ENCODE measurements at regions not wholly inside any gene's neighbourhood (a gene's known extent, or its start where the extent isn't known, plus 50 kb on each side); places are given as distances from the start of the nearest gene placed in this dataset.

DNA sequence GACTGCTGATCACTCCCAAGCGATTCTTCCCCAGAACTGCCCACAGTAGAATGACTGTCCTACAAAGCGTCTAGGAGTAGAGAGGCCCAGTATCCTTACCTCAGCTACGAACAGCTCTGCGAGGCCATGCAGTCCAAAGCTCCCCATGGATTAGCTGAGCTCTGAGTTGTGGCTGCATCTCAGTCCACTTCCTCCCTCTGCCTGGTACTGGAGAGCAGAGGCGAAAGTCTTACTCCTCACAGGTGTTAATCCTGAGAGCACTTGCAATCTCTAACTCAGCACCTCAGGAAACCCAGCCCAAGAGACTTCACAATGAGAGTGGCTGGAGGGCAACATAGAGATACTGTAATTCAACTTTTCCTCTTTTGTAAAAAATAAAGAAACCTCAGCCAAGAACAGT, 493.1 kb downstream of the BCAT1 start:
- H3K27ac ChIP-seq: no peak overlapping the region
- no peak for DNase-seq
- no peaks in the 10 kb centered on the region for H3K9me3 ChIP-seq
- TF ChIP-seq, protein P1, sequence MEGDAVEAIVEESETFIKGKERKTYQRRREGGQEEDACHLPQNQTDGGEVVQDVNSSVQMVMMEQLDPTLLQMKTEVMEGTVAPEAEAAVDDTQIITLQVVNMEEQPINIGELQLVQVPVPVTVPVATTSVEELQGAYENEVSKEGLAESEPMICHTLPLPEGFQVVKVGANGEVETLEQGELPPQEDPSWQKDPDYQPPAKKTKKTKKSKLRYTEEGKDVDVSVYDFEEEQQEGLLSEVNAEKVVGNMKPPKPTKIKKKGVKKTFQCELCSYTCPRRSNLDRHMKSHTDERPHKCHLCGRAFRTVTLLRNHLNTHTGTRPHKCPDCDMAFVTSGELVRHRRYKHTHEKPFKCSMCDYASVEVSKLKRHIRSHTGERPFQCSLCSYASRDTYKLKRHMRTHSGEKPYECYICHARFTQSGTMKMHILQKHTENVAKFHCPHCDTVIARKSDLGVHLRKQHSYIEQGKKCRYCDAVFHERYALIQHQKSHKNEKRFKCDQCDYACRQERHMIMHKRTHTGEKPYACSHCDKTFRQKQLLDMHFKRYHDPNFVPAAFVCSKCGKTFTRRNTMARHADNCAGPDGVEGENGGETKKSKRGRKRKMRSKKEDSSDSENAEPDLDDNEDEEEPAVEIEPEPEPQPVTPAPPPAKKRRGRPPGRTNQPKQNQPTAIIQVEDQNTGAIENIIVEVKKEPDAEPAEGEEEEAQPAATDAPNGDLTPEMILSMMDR (IDR thresholded peaks at IDR 0.05): no peak
- TF ChIP-seq POLR2A (IDR thresholded peaks at IDR 0.05): no peak
- no peaks in the 10 kb centered on the region for H3K4me1 ChIP-seq
- no peaks in the 10 kb centered on the region for H3K36me3 ChIP-seq
- H3K27me3 ChIP-seq: no peaks in the 10 kb centered on the region
- H3K4me3 ChIP-seq: no peak overlapping the region

DNA sequence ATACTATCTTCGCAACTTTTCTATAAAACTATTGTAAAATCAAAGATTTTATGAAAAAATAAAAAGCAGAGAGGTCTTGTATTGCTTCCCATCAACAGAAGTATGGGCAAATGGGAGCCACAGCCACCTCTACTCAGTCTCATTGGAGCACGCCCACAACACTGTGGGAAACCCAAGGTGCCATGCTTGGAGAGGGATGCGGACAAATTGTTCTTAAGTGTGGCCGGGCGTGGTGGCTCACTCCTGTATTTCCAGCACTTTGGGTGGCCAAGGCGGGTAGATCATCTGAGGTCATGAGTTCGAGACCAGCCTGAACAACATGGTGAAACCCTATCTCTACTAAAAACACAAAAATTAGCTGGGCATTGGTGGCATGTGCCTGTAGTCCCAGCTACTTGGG, 498.2 kb upstream of the SOX5 start:
- no peak for DNase-seq
- Histone ChIP-seq H3K27ac (no peak overlapping the region), H3K27me3 (no peaks in the 10 kb centered on the region), H3K4me3 (no peak overlapping the region), H3K4me1 (no peaks in the 10 kb centered on the region), H3K36me3 (no peaks in the 10 kb centered on the region), H3K9me3 (no peaks in the 10 kb centered on the region)
- TF ChIP-seq POLR2A (IDR thresholded peaks at IDR 0.05): no peak
- TF ChIP-seq, protein P1 (IDR thresholded peaks at IDR 0.05): no peak

DNA sequence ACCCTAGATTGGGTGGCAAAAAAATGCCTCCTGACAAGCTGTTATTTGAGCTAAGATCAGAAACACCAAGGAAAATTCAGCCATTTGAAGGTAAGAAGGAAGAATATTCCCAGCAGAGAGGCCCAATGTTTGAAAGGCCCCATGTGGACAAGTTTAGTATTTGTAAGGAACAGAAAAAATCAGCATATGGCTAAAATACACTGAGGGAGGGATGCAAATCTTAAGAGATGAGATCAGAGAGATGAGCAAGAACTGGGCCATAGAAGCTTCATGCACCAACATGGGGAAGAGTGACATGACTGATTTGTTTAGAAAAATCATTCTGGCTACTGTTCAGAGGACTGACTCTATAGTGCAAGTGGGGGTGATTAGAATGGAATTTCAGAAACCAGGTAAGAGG, 496.8 kb upstream of the SOX5 start:
- no peak overlapping the region for H3K27ac ChIP-seq
- H3K4me1 ChIP-seq: no peaks in the 10 kb centered on the region
- H3K36me3 ChIP-seq: no peaks in the 10 kb centered on the region
- H3K27me3 ChIP-seq: no peaks in the 10 kb centered on the region
- no peaks in the 10 kb centered on the region for H3K9me3 ChIP-seq
- no peak overlapping the region for H3K4me3 ChIP-seq
- TF ChIP-seq POLR2A (IDR thresholded peaks at IDR 0.05): no peak
- TF ChIP-seq, protein P1 (IDR thresholded peaks at IDR 0.05): no peak
- no peak for DNase-seq

DNA sequence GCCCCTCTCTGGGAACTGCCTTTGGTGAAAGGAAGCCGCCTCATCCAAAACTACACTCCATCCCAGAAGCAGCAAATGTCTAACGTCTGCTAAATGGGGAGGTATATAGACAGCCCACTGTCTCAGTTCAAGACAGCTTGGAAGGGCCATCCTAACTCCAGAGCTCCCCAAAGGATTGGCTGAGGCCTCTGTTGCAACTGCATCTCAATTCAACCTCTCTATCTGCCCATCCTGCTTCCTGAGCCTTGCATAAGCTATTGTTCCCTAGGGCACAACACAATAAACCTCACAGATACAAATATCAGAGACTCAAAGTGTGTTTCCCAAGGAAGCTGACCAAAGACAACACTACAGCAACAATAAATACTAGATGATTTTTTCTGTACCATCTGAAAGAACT, 495.2 kb upstream of the SOX5 start:
- H3K4me1 ChIP-seq: no peaks in the 10 kb centered on the region
- no peak for DNase-seq
- H3K27ac ChIP-seq: no peak overlapping the region
- no peaks in the 10 kb centered on the region for H3K9me3 ChIP-seq
- TF ChIP-seq, protein P1 (IDR thresholded peaks at IDR 0.05): no peak
- no peak for TF ChIP-seq POLR2A (IDR thresholded peaks at IDR 0.05)
- H3K4me3 ChIP-seq: no peak overlapping the region
- H3K27me3 ChIP-seq: no peaks in the 10 kb centered on the region
- no peaks in the 10 kb centered on the region for H3K36me3 ChIP-seq

DNA sequence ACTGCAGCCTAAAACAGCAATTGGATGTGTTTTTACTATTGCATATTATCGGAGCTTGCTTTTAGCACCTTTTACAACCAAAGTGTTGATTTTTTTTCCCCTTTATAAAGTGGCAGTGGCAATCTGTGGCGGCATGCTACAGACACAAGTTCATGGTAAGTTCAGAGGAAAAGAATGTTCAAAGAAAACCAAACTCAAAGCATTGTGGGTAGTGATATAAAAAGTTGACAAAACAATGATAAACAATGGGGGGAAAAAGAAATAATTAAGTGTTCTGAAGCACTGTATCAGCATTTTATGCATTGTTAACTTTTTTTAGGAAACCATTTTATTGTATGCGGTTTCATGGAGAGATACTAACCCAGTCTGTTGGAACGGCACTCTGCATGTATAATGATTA, 492.0 kb upstream of the SOX5 start:
- Histone ChIP-seq H3K9me3 (no peaks in the 10 kb centered on the region), H3K4me1 (no peaks in the 10 kb centered on the region), H3K36me3 (no peaks in the 10 kb centered on the region), H3K4me3 (no peak overlapping the region), H3K27me3 (no peaks in the 10 kb centered on the region), H3K27ac (no peak overlapping the region)
- no peak for DNase-seq
- no peak for TF ChIP-seq POLR2A (IDR thresholded peaks at IDR 0.05)
- TF ChIP-seq, protein P1 (IDR thresholded peaks at IDR 0.05): no peak

DNA sequence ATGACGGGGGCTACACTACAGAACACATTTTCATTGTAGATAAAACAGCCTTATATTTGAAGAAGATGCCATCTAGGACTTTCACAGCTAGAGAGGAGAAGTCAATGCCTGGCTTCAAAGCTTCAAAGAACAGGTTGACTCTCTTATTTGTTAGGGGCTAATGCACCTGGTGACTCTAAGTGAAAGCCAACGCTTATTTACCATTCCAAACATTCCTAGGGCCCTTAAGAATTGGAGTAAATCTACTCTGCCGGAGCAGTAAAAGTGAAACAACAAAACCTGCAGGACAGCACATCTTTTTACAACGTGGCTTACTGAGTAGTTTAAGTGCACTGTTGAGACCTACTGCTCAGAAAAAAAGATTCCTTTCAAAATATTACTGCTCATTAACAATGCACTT, 487.2 kb upstream of the SOX5 start:
- Histone ChIP-seq H3K4me1 (no peaks in the 10 kb centered on the region), H3K36me3 (no peaks in the 10 kb centered on the region), H3K4me3 (no peak overlapping the region), H3K27me3 (no peaks in the 10 kb centered on the region), H3K27ac (no peak overlapping the region), H3K9me3 (no peaks in the 10 kb centered on the region)
- TF ChIP-seq, protein P1 (IDR thresholded peaks at IDR 0.05): no peak
- no peak for TF ChIP-seq POLR2A (IDR thresholded peaks at IDR 0.05)
- no peak for DNase-seq
